ENCODE measurements at regions not wholly inside any gene's neighbourhood (a gene's known extent, or its start where the extent isn't known, plus 50 kb on each side); places are given as distances from the start of the nearest gene placed in this dataset.

DNA sequence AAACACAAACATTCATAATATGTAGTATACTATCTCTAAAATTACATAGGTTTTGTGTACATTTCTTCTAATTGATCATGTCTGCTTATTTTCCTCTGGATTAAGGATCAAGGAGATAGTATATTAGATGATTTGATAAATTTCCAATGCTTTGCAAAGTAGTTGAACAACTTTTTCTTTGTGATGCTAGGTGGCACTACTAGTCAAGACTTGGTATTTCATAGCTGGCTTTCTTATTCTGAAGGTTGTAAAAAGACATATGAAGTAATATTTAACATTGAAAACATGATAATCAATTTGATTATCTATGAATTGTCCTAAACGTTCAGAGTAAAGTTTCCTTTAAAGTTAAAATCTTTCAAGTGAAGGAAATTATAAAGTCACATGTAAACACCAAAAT is 106.1 kb upstream of the FGF10 start (continued):
- TF ChIP-seq, protein P1, sequence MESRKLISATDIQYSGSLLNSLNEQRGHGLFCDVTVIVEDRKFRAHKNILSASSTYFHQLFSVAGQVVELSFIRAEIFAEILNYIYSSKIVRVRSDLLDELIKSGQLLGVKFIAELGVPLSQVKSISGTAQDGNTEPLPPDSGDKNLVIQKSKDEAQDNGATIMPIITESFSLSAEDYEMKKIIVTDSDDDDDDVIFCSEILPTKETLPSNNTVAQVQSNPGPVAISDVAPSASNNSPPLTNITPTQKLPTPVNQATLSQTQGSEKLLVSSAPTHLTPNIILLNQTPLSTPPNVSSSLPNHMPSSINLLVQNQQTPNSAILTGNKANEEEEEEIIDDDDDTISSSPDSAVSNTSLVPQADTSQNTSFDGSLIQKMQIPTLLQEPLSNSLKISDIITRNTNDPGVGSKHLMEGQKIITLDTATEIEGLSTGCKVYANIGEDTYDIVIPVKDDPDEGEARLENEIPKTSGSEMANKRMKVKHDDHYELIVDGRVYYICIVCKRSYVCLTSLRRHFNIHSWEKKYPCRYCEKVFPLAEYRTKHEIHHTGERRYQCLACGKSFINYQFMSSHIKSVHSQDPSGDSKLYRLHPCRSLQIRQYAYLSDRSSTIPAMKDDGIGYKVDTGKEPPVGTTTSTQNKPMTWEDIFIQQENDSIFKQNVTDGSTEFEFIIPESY (IDR thresholded peaks at IDR 0.05; ENCODE audit: borderline replicate concordance, low read depth), result no peak
- TF ChIP-seq ELF1 (IDR thresholded peaks at IDR 0.05), result no peak
- no peak for TF ChIP-seq JUND (IDR thresholded peaks at IDR 0.05)
- TF ChIP-seq, protein P2, sequence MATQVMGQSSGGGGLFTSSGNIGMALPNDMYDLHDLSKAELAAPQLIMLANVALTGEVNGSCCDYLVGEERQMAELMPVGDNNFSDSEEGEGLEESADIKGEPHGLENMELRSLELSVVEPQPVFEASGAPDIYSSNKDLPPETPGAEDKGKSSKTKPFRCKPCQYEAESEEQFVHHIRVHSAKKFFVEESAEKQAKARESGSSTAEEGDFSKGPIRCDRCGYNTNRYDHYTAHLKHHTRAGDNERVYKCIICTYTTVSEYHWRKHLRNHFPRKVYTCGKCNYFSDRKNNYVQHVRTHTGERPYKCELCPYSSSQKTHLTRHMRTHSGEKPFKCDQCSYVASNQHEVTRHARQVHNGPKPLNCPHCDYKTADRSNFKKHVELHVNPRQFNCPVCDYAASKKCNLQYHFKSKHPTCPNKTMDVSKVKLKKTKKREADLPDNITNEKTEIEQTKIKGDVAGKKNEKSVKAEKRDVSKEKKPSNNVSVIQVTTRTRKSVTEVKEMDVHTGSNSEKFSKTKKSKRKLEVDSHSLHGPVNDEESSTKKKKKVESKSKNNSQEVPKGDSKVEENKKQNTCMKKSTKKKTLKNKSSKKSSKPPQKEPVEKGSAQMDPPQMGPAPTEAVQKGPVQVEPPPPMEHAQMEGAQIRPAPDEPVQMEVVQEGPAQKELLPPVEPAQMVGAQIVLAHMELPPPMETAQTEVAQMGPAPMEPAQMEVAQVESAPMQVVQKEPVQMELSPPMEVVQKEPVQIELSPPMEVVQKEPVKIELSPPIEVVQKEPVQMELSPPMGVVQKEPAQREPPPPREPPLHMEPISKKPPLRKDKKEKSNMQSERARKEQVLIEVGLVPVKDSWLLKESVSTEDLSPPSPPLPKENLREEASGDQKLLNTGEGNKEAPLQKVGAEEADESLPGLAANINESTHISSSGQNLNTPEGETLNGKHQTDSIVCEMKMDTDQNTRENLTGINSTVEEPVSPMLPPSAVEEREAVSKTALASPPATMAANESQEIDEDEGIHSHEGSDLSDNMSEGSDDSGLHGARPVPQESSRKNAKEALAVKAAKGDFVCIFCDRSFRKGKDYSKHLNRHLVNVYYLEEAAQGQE (IDR thresholded peaks at IDR 0.05; ENCODE audit: low read depth, low read length), result no peak
- TF ChIP-seq POLR2AphosphoS5 (IDR thresholded peaks at IDR 0.05; ENCODE audit: low read depth, low read length), result no peak
- TF ChIP-seq CHD2 (IDR thresholded peaks at IDR 0.05; ENCODE audit: low read length, partially characterized antibody), result no peak

DNA sequence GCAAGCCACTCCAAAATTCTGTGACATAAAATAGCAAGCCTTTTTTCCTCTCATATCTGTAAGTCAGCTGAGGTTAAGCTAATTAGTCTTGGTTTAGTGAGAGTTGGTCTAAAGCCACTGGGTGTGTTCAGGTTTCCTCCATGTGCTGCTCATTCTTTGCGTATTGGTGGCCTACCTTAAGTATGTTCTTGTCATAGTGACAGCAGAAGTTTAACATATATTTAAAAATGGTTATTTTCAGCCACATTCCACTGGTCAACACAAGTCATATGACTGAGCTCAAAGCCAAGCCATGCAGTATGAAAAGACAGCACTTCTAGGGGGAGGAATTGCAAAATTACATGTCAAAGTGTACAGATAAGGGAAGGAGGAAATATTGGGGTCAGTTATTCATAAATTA is 100.5 kb upstream of the FGF10 start:
- Histone ChIP-seq H3K9ac (no peak overlapping the region), H3F3A (replicated peaks; ENCODE audit: insufficient read depth) (no peaks in the 10 kb centered on the region), H2AFZ (ENCODE audit: low read depth) (no peak overlapping the region), H3K4me3 (ENCODE audit: low read depth in 2 of 2, low read length in 1 of 2) (no peak overlapping the region), H4K20me1 (ENCODE audit: insufficient read depth) (no peaks in the 10 kb centered on the region), H3K79me2 (ENCODE audit: insufficient read depth) (no peaks in the 10 kb centered on the region), H3K4me1 (ENCODE audit: control insufficient read depth in 1 of 2, insufficient read depth in 2 of 2, low read depth in 1 of 2, low read length in 1 of 2) (no peaks in the 10 kb centered on the region), H3K4me2 (no peak overlapping the region), H3K9me2 (0 out of 2 replicates have a peak, but pooled peaks cover 2% of the 10 kb centered on the region), H3K36me3 (replicated peaks in 1 of 2; ENCODE audit: control insufficient read depth in 1 of 2, insufficient read depth in 2 of 2, low read length in 1 of 2) (no peaks in the 10 kb centered on the region), H3K27me3 (ENCODE audit: insufficient read depth) (no peaks in the 10 kb centered on the region), H3K27ac (ENCODE audit: low read depth in 2 of 2, low read length in 1 of 2) (no peak overlapping the region), H3K9me3 (no peaks in the 10 kb centered on the region)
- 13% methylated on average over 1 of the region's 1 CpG for WGBS (ENCODE audit: low lambda C conversion rate)
- POLR2A ChIA-PET, result no interaction called here
- no peak for DNase-seq
- TF ChIP-seq EP300 (IDR thresholded peaks at IDR 0.05; ENCODE audit: borderline replicate concordance in 1 of 2, low read depth in 1 of 2, low read length in 1 of 2), result no peak
- no peak for TF ChIP-seq POLR2AphosphoS5 (IDR thresholded peaks at IDR 0.05; ENCODE audit: low read depth, low read length)
- TF ChIP-seq, protein P3, sequence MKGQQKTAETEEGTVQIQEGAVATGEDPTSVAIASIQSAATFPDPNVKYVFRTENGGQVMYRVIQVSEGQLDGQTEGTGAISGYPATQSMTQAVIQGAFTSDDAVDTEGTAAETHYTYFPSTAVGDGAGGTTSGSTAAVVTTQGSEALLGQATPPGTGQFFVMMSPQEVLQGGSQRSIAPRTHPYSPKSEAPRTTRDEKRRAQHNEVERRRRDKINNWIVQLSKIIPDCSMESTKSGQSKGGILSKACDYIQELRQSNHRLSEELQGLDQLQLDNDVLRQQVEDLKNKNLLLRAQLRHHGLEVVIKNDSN (IDR thresholded peaks at IDR 0.05; ENCODE audit: borderline replicate concordance, low read depth), result no peak
- TF ChIP-seq SMC3 (IDR thresholded peaks at IDR 0.05; ENCODE audit: low read depth, low read length), result no peak
- TF ChIP-seq MXI1 (IDR thresholded peaks at IDR 0.05; ENCODE audit: low read depth, low read length), result no peak
- TF ChIP-seq CHD2 (IDR thresholded peaks at IDR 0.05; ENCODE audit: low read length, partially characterized antibody), result no peak
- TF ChIP-seq MEF2A (IDR thresholded peaks at IDR 0.05; ENCODE audit: borderline replicate concordance, low read depth), result no peak
- no peak for TF ChIP-seq TCF12 (IDR thresholded peaks at IDR 0.05)
- TF ChIP-seq RCOR1 (IDR thresholded peaks at IDR 0.05; ENCODE audit: low read length), result no peak
- TF ChIP-seq GABPA (IDR thresholded peaks at IDR 0.05; ENCODE audit: low read depth), result no peak
- TF ChIP-seq YY1 (IDR thresholded peaks at IDR 0.05; ENCODE audit: low read depth), result no peak
- TF ChIP-seq FOXJ3 (CRISPR knock-in tag; IDR thresholded peaks at IDR 0.05), result no peak
- CTCF ChIA-PET, result interaction anchor here (0.6 kb wide), 1 partner anchor 440 kb away, joined by 3 read pairs; no protein-coding TSS in a partner anchor
